ENCODE measurements at regions not wholly inside any gene's neighbourhood (a gene's known extent, or its start where the extent isn't known, plus 50 kb on each side); places are given as distances from the start of the nearest gene placed in this dataset.

DNA sequence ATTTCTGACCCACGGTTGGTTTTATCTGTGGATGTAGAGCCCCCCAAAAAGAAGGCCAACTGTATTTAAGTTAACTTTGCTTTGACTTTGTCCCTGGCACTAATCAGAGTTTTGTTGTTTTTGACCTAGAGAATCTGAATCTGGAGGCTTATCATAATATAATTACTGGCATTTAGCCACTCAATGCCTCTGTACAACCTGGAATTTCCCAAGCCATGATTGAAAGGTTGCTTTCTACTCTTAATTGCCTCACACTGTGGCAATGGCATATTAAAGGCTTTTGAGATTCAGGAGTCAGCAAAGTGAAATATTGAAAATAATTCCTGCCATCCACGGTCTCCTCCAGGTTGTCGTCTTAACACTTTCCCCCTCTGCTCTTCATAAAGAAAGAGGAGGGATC, 205.2 kb upstream of the GHITM start:
- Histone ChIP-seq H3K4me1 (replicated peaks; ENCODE audit: insufficient read depth) (no peaks in the 10 kb centered on the region), H3K9me3 (ENCODE audit: insufficient read depth, low read depth) (no peaks in the 10 kb centered on the region), H3K4me3 (no peak overlapping the region), H4K20me1 (ENCODE audit: insufficient read depth) (no peaks in the 10 kb centered on the region), H3K9me2 (ENCODE audit: insufficient read depth) (no peaks in the 10 kb centered on the region), H3K27me3 (ENCODE audit: insufficient read depth, low read depth) (peaks cover 21% of the 10 kb centered on the region; the same call in 1 of the 2 replicates), H3F3A (ENCODE audit: insufficient read depth, low read depth) (no peaks in the 10 kb centered on the region), H2AFZ (no peak overlapping the region), H3K27ac (no peak overlapping the region), H3K79me2 (ENCODE audit: low read depth) (no peaks in the 10 kb centered on the region), H3K4me2 (no peak overlapping the region), H3K36me3 (ENCODE audit: low read depth) (no peaks in the 10 kb centered on the region)
- CTCF ChIA-PET = no interaction called here
- DNase-seq = no peak
- intact Hi-C loops (cut with micrococcal nuclease; ENCODE audit: unreplicated experiment) = no loop called here
- no TSS peak for BruUV-seq (replicated peaks)
- POLR2A ChIA-PET (ENCODE audit: unreplicated experiment) = no interaction called here
- TF ChIP-seq CTCF (conservative IDR thresholded peaks at IDR 0.05) (no peak), EZH2 (IDR thresholded peaks at IDR 0.05; ENCODE audit: low read depth) (no peak)

GRCh38 chr10:83934641-83935338, 204.5 kb upstream of the GHITM start:
- Histone ChIP-seq H3K4me3 (no peak overlapping the region), H3K4me1 (replicated peaks; ENCODE audit: insufficient read depth) (no peaks in the 10 kb centered on the region), H3K9me3 (ENCODE audit: insufficient read depth, low read depth) (no peaks in the 10 kb centered on the region), H2AFZ (no peak overlapping the region), H3K27ac (no peak overlapping the region), H4K20me1 (ENCODE audit: insufficient read depth) (no peaks in the 10 kb centered on the region), H3F3A (ENCODE audit: insufficient read depth, low read depth) (no peaks in the 10 kb centered on the region), H3K36me3 (ENCODE audit: low read depth) (no peaks in the 10 kb centered on the region), H3K79me2 (ENCODE audit: low read depth) (no peaks in the 10 kb centered on the region), H3K27me3 (ENCODE audit: insufficient read depth, low read depth) (peaks cover 14% of the 10 kb centered on the region; the same call in 1 of the 2 replicates), H3K4me2 (no peak overlapping the region), H3K9me2 (ENCODE audit: insufficient read depth) (no peaks in the 10 kb centered on the region)
- DNase-seq = no peak
- no TSS peak for BruUV-seq (replicated peaks)
- TF ChIP-seq CTCF (conservative IDR thresholded peaks at IDR 0.05) (no peak), EZH2 (IDR thresholded peaks at IDR 0.05; ENCODE audit: low read depth) (no peak)
- CTCF ChIA-PET = no interaction called here
- intact Hi-C loops (cut with micrococcal nuclease; ENCODE audit: unreplicated experiment) = no loop called here
- POLR2A ChIA-PET (ENCODE audit: unreplicated experiment) = no interaction called here

DNA sequence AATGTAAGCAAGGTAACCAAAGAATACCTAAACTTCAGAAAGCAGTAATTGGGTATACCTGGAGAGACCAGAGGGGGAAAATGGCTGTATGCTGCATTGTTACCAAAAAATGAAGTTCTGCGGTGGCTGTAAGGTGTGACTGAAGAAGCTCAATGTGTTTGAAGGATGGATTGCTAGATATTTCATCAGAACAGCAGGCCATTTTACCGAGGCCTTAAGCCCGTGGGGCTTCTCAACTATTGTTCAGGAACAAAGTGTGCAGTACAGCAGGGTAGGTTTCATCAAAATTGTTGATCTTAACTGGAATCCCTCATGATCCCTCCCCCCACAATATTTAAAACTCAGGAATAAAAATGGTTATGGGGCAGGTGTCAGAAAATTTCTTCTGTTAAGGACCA, 204.0 kb upstream of the GHITM start:
- no peaks in the 10 kb centered on the region for H3K4me1 ChIP-seq (replicated peaks; ENCODE audit: insufficient read depth)

More for the DNA sequence above, 204.0 kb upstream of the GHITM start:
- CTCF ChIA-PET = no interaction called here
- Histone ChIP-seq H3K27ac (no peak overlapping the region), H3K79me2 (ENCODE audit: low read depth) (no peaks in the 10 kb centered on the region), H3F3A (ENCODE audit: insufficient read depth, low read depth) (no peaks in the 10 kb centered on the region), H3K4me3 (no peak overlapping the region), H3K9me2 (ENCODE audit: insufficient read depth) (no peaks in the 10 kb centered on the region), H3K27me3 (ENCODE audit: insufficient read depth, low read depth) (peaks cover 14% of the 10 kb centered on the region; the same call in 1 of the 2 replicates), H3K9me3 (ENCODE audit: insufficient read depth, low read depth) (no peaks in the 10 kb centered on the region), H3K36me3 (ENCODE audit: low read depth) (no peaks in the 10 kb centered on the region), H2AFZ (no peak overlapping the region), H3K4me2 (no peak overlapping the region), H4K20me1 (ENCODE audit: insufficient read depth) (no peaks in the 10 kb centered on the region)
- POLR2A ChIA-PET (ENCODE audit: unreplicated experiment) = no interaction called here
- DNase-seq = no peak
- no TSS peak for BruUV-seq (replicated peaks)
- no peak for TF ChIP-seq CTCF (conservative IDR thresholded peaks at IDR 0.05)
- intact Hi-C loops (cut with micrococcal nuclease; ENCODE audit: unreplicated experiment) = no loop called here
